B cell (primary cell): ENCODE measurements at regions not wholly inside any gene's neighbourhood (a gene's known extent, or its start where the extent isn't known, plus 50 kb on each side); places are given as distances from the start of the nearest gene placed in this dataset.

Experiments
- ATAC-seq: fragments of 200-7000 bp; cut with Tn5 transposase; one replicate; pipeline ENCODE4 v1.10.0; 2021; ENCODE audit warnings: low read depth, mild to moderate bottlenecking, moderate number of reproducible peaks, moderate library complexity
- CTCF ChIA-PET: fragments of 350-600 bp; sonication (Branson Sonifier 250); formaldehyde crosslinking; loops from one replicate; lab custom pipeline; 2021; ENCODE audit warnings: antibody characterized with exemption, inconsistent platforms; lab: Charles Lee
- POLR2A ChIA-PET: fragments of 350-600 bp; sonication (Branson Sonifier 250); formaldehyde crosslinking; loops from one replicate; lab custom pipeline; 2021; ENCODE audit warnings: antibody characterized with exemption; lab: Charles Lee
- DNase-seq: peaks from one replicate; pipeline ENCODE4 v3.0.0; 2013
- H2AFZ ChIP-seq: 2 replicates; pipeline ENCODE4 v1.6.1; 2012; ENCODE audit warnings: mild to moderate bottlenecking, low read depth, low read length; ENCODE audit not compliant: insufficient read depth, poor library complexity, severe bottlenecking
- H3K27ac ChIP-seq, 2 donors: 1 replicate in 1 of 2; 2 replicates in 1 of 2; pipeline ENCODE4 v1.5.1; 2012 to 2013; ENCODE audit warnings: low read length in 2 of 2, mild to moderate bottlenecking in 2 of 2, moderate library complexity in 1 of 2
- H3K27me3 ChIP-seq, 4 experiments: fragments of 200-600 bp in 1 of 4; sonication (generic) in 1 of 4; replicated peaks in 1 of 4; 1 replicate in 2 of 4; 2 replicates in 2 of 4; pipeline versions ENCODE4 v1.6.1 to v1.7.0; 2013 to 2016; ENCODE audit warnings: low read length in 3 of 4, mild to moderate bottlenecking in 2 of 4, mixed read lengths in 1 of 4, moderate library complexity in 1 of 4; ENCODE audit not compliant: insufficient read depth in 4 of 4, control insufficient read depth in 3 of 4; ENCODE audit errors: control extremely low read depth in 1 of 4
- H3K36me3 ChIP-seq, 2 experiments: replicated peaks in 1 of 2; 1 replicate in 1 of 2; 2 replicates in 1 of 2; pipeline versions ENCODE4 v1.6.1 to v1.7.1; 2013; ENCODE audit warnings: low read length in 1 of 2; ENCODE audit not compliant: insufficient read depth in 2 of 2, control insufficient read depth in 1 of 2; ENCODE audit errors: control extremely low read depth in 1 of 2, extremely low read depth in 1 of 2
- H3K4me1 ChIP-seq, 2 donors: fragments of 200-600 bp in 1 of 2; sonication (generic) in 1 of 2; 1 replicate in 1 of 2; 2 replicates in 1 of 2; pipeline versions ENCODE4 v1.5.1 to v1.6.1; 2013 to 2017; ENCODE audit warnings: low read length in 2 of 2; ENCODE audit not compliant: control insufficient read depth in 2 of 2, insufficient read depth in 2 of 2
- H3K4me2 ChIP-seq: replicated peaks from 2 replicates; pipeline ENCODE3; 2012; ENCODE audit warnings: mild to moderate bottlenecking, low read depth, low read length; ENCODE audit not compliant: poor library complexity, severe bottlenecking
- H3K4me3 ChIP-seq, 5 experiments: fragments of 200-600 bp in 1 of 5; sonication (generic) in 1 of 5; 1 replicate in 3 of 5; 2 replicates in 2 of 5; pipeline versions ENCODE4 v1.5.1 to v1.7.0; 2011 to 2016; ENCODE audit warnings: low read length in 4 of 5, mild to moderate bottlenecking in 4 of 5, low read depth in 2 of 5, control low read depth in 1 of 5, moderate library complexity in 1 of 5; ENCODE audit not compliant: insufficient read depth in 1 of 5; ENCODE audit errors: control extremely low read depth in 1 of 5, extremely low read depth in 1 of 5
- H3K79me2 ChIP-seq: fragments of 200-600 bp; sonication (generic); one replicate; pipeline ENCODE4 v1.6.0; 2016; ENCODE audit warnings: low read length; ENCODE audit not compliant: control insufficient read depth, insufficient read depth
- H3K9ac ChIP-seq: fragments of 200-600 bp; sonication (generic); 2 replicates; pipeline ENCODE4 v1.6.1; 2017; ENCODE audit warnings: mild to moderate bottlenecking, low read length, moderate library complexity
- H3K9me3 ChIP-seq, 3 donors: one replicate each; pipeline versions ENCODE4 v1.6.1 to v1.7.1; 2013; ENCODE audit warnings: low read length in 2 of 3; ENCODE audit not compliant: control insufficient read depth in 2 of 3, insufficient read depth in 1 of 3; ENCODE audit errors: control extremely low read depth in 1 of 3
- H4K20me1 ChIP-seq: 2 replicates; pipeline ENCODE4 v1.6.0; 2012; ENCODE audit warnings: mild to moderate bottlenecking, low read length; ENCODE audit not compliant: insufficient read depth, control insufficient read depth, poor library complexity, severe bottlenecking
- H3K27ac Mint-ChIP-seq: one replicate; pipeline ENCODE4 v1.8.0; 2021; ENCODE audit warnings: mixed read lengths
- H3K27me3 Mint-ChIP-seq: one replicate; pipeline ENCODE4 v1.8.0; 2021; ENCODE audit warnings: mixed read lengths
- H3K4me1 Mint-ChIP-seq: one replicate; pipeline ENCODE4 v1.8.0; 2021; ENCODE audit warnings: mixed read lengths
- H3K4me3 Mint-ChIP-seq: one replicate; pipeline ENCODE4 v1.8.0; 2021; ENCODE audit warnings: mixed read lengths
- H3K9me3 Mint-ChIP-seq: one replicate; pipeline ENCODE4 v1.8.0; 2022; ENCODE audit warnings: mixed read lengths; ENCODE audit not compliant: insufficient read depth
- CTCF ChIP-seq: fragments of 200-600 bp; IDR thresholded peaks from one replicate; pipeline ENCODE4 v1.8.0; 2022; ENCODE audit warnings: antibody characterized with exemption, mild to moderate bottlenecking
- EZH2 ChIP-seq: IDR thresholded peaks from 2 replicates; pipeline ENCODE4 v1.6.1; 2012; ENCODE audit warnings: borderline replicate concordance, low read depth, mild to moderate bottlenecking, moderate library complexity, low read length; ENCODE audit not compliant: insufficient read depth, poor library complexity, severe bottlenecking
- WGBS: methylation state at CpG from one replicate; pipeline ENCODE4 v1.1.5; 2013; ENCODE audit warnings: missing lambda C conversion rate; ENCODE audit not compliant: insufficient coverage; 5-methylcytosine and 5-hydroxymethylcytosine counted together
- intact Hi-C: fragments of 100-400 bp; cut with micrococcal nuclease; formaldehyde crosslinking; loops from one replicate; pipeline ENCODE4 v1.10.0; 2022

DNA sequence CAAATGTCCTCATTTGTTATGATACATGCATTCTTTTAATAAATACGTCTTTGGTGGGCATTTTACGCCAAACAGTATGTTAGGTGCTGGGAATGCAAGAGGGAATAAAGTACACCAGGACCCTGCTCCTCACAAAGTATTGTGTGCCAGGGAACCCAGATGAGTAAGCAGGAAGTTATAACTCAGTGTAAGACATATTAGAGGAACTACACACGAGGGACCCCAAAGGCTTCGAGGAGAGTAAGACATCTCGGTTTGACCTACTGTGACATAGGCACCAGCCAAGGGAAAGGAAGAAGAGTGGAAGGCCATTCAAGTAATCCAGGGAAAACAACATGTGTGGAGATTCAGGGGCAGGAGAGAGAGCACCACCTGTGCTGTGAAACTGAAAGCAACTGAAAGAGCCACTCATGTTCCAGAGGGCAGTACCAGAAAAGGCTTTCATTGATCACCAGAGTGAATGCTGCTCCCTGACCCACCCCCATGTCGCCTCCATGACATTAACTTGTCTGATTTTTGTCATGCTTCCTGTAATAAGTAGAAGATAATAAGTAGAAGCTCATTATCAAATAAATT, 542.5 kb upstream of the PKN2 start:
- Histone ChIP-seq H3K9me3 (peaks cover 0 to 2% (median 0%) of the 10 kb centered on the region in 3 donors), H3K9ac (no peak overlapping the region), H3K4me1 (no peaks in the 10 kb centered on the region), H4K20me1 (no peaks in the 10 kb centered on the region), H3K27ac (no peak overlapping the region), H2AFZ (no peak overlapping the region), H3K4me3 (no peak overlapping the region), H3K4me2 (peak overlapping the region; percentile 21), H3K79me2 (no peaks in the 10 kb centered on the region), H3K27me3 (peaks cover 0 to 5% (median 0%) of the 10 kb centered on the region in 4 experiments), H3K36me3 (no peaks in the 10 kb centered on the region)
- intact Hi-C loops: no loop called here
- WGBS: 17% methylated on average over 4 of the region's 6 CpGs
- Mint-ChIP-seq H3K4me1 (peaks cover 4% of the 10 kb centered on the region), H3K27ac (no peak overlapping the region), H3K27me3 (peaks cover 10% of the 10 kb centered on the region), H3K4me3 (peak overlapping the region; percentile 53), H3K9me3 (no peaks in the 10 kb centered on the region)
- DNase-seq: no peak
- TF ChIP-seq EZH2 (no peak), CTCF (no peak)
- ChIA-PET CTCF (no interaction called here), POLR2A (no interaction called here)
- ATAC-seq: no peak

DNA sequence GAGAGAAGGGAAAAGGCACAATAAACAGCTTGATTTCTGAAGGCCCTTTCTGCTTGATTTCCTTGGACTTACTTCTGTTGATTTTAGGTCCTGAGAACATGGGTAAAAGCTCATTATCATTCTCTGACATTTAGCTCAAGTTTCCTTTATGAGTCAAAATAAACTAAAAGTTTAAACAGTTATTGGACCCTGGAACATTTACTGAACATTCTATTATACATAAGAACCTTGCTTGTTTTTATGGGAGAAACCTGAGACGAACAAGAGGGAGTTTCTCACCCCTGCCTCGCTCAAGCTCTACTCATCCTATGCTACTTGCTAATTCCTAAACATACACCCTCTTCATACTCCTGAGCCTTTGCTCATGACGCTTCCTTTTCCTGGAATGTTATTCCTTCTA, 538.3 kb upstream of the PKN2 start:
- DNase-seq: no peak
- ATAC-seq: no peak
- peaks cover 12% of the 10 kb centered on the region for H3K27me3 Mint-ChIP-seq
- Histone ChIP-seq H3K36me3 (no peaks in the 10 kb centered on the region), H3K79me2 (no peaks in the 10 kb centered on the region), H3K9ac (no peak overlapping the region), H3K4me2 (no peak overlapping the region), H3K27me3 (peaks cover 0 to 5% (median 0%) of the 10 kb centered on the region in 4 experiments), H3K9me3 (peaks cover 0 to 2% (median 0%) of the 10 kb centered on the region in 3 donors), H3K27ac (no peak overlapping the region), H3K4me1 (no peaks in the 10 kb centered on the region), H2AFZ (no peak overlapping the region), H4K20me1 (no peaks in the 10 kb centered on the region), H3K4me3 (no peak overlapping the region)
- H3K4me1 Mint-ChIP-seq: peaks cover 4% of the 10 kb centered on the region
- intact Hi-C loops: no loop called here
- no peak for TF ChIP-seq CTCF
- no peak for TF ChIP-seq EZH2
- CTCF ChIA-PET: interaction anchor here (1.2 kb wide), 1 partner anchor 35 kb away, joined by 3 read pairs; no protein-coding TSS in a partner anchor
- WGBS: 100% methylated on average over 1 of the region's 3 CpGs
- POLR2A ChIA-PET: no interaction called here
- H3K4me3 Mint-ChIP-seq: no peak overlapping the region
- H3K27ac Mint-ChIP-seq: no peak overlapping the region
- H3K9me3 Mint-ChIP-seq: no peaks in the 10 kb centered on the region
